HG02623 (cell line): ENCODE measurements at regions not wholly inside any gene's neighbourhood (a gene's known extent, or its start where the extent isn't known, plus 50 kb on each side); places are given as distances from the start of the nearest gene placed in this dataset.

Experiments
- ATAC-seq: cut with Tn5 transposase; IDR thresholded peaks from one replicate; pipeline ENCODE4 v1.9.1; 2021; ENCODE audit warnings: moderate library complexity; ENCODE audit not compliant: unreplicated experiment

GRCh38 chr10:28952523-28952922 lies 275.2 kb downstream of the BAMBI start:
- ATAC-seq = no peak

GRCh38 chr10:28954211-28954610 lies 276.9 kb downstream of the BAMBI start:
- no peak for ATAC-seq

GRCh38 chr10:28958468-28958867 lies 281.1 kb downstream of the BAMBI start:
- no peak for ATAC-seq

- no peak for ATAC-seq
Observed at GRCh38 chr10:28959850-28960501, 282.7 kb downstream of the BAMBI start.

GRCh38 chr10:28962768-28963167 lies 285.4 kb downstream of the BAMBI start:
- no peak for ATAC-seq

- no peak for ATAC-seq
Observed at GRCh38 chr10:28963539-28964221, 286.4 kb downstream of the BAMBI start.

GRCh38 chr10:28965937-28966336 lies 288.6 kb downstream of the BAMBI start:
- no peak for ATAC-seq

- no peak for ATAC-seq
Observed at GRCh38 chr10:28967031-28967430, 289.7 kb downstream of the BAMBI start.

- ATAC-seq = no peak
Observed at GRCh38 chr10:28969413-28969812, 292.1 kb downstream of the BAMBI start.

- ATAC-seq = no peak
Observed at GRCh38 chr10:28970231-28970630, 292.9 kb downstream of the BAMBI start.

- no peak for ATAC-seq
Observed at GRCh38 chr10:28971255-28971654, 293.9 kb downstream of the BAMBI start.

- no peak for ATAC-seq
Observed at GRCh38 chr10:28971764-28972163, 294.4 kb downstream of the BAMBI start.

GRCh38 chr10:28973309-28973972 lies 296.1 kb downstream of the BAMBI start:
- ATAC-seq = no peak

- no peak for ATAC-seq
Observed at GRCh38 chr10:28975891-28976531, 298.7 kb downstream of the BAMBI start.

GRCh38 chr10:28977518-28977917 lies 300.2 kb downstream of the BAMBI start:
- ATAC-seq = no peak

GRCh38 chr10:28980264-28980663 lies 302.9 kb downstream of the BAMBI start:
- no peak for ATAC-seq

GRCh38 chr10:28981007-28981406 lies 303.7 kb downstream of the BAMBI start:
- no peak for ATAC-seq

GRCh38 chr10:28982974-28983373 lies 305.7 kb downstream of the BAMBI start:
- no peak for ATAC-seq

GRCh38 chr10:28983799-28984198 lies 305.1 kb upstream of the LYZL1 start:
- no peak for ATAC-seq

GRCh38 chr10:28984431-28984830 lies 304.4 kb upstream of the LYZL1 start:
- no peak for ATAC-seq

GRCh38 chr10:28985137-28985885 lies 303.6 kb upstream of the LYZL1 start:
- no peak for ATAC-seq
